MM.1S (cell line): ENCODE measurements at regions not wholly inside any gene's neighbourhood (a gene's known extent, or its start where the extent isn't known, plus 50 kb on each side); places are given as distances from the start of the nearest gene placed in this dataset.

Source experiments
- DNase-seq: peaks from one replicate; pipeline ENCODE4 v3.0.0-alpha.2; 2015
- H2AFZ ChIP-seq: fragments of 300-600 bp; sonication (generic); 2 replicates; pipeline ENCODE4 v1.6.0; 2016; ENCODE audit warnings: antibody characterized with exemption, low read length
- H3F3A ChIP-seq: fragments of 300-600 bp; sonication (generic); 2 replicates; pipeline ENCODE4 v1.6.1; 2016; ENCODE audit warnings: mild to moderate bottlenecking, antibody characterized with exemption, low read length, moderate library complexity, mixed read lengths; ENCODE audit not compliant: insufficient read depth
- H3K27ac ChIP-seq: fragments of 300-600 bp; sonication (generic); 2 replicates; pipeline ENCODE4 v1.5.1; 2016; ENCODE audit warnings: mild to moderate bottlenecking, low read length
- H3K27me3 ChIP-seq: fragments of 300-600 bp; sonication (generic); replicated peaks from 2 replicates; pipeline ENCODE4 v1.6.0; 2016; ENCODE audit warnings: low read length; ENCODE audit not compliant: insufficient read depth
- H3K36me3 ChIP-seq: fragments of 300-600 bp; sonication (generic); replicated peaks from 2 replicates; pipeline ENCODE4 v1.6.1; 2016; ENCODE audit warnings: mild to moderate bottlenecking, low read length, mixed read lengths; ENCODE audit not compliant: insufficient read depth
- H3K4me1 ChIP-seq: fragments of 300-600 bp; sonication (generic); 2 replicates; pipeline ENCODE4 v1.6.1; 2016; ENCODE audit warnings: low read length, mixed read lengths
- H3K4me2 ChIP-seq: fragments of 300-600 bp; sonication (generic); 2 replicates; pipeline ENCODE4 v1.6.0; 2016; ENCODE audit warnings: low read depth, low read length
- H3K4me3 ChIP-seq: fragments of 300-600 bp; sonication (generic); 2 replicates; pipeline ENCODE4 v1.5.1; 2016; ENCODE audit warnings: low read length, mixed read lengths
- H3K79me2 ChIP-seq: fragments of 300-600 bp; sonication (generic); 2 replicates; pipeline ENCODE4 v1.6.1; 2016; ENCODE audit warnings: mixed run types, low read length, mixed read lengths
- H3K9ac ChIP-seq: fragments of 300-600 bp; sonication (generic); 2 replicates; pipeline ENCODE4 v1.6.1; 2016; ENCODE audit warnings: low read length, mixed read lengths
- H3K9me2 ChIP-seq: fragments of 300-600 bp; sonication (generic); replicated peaks from 2 replicates; pipeline ENCODE4 v1.6.1; 2016; ENCODE audit warnings: mild to moderate bottlenecking, low read length, mixed read lengths; ENCODE audit not compliant: insufficient read depth
- H3K9me3 ChIP-seq: fragments of 300-600 bp; sonication (generic); replicated peaks from 2 replicates; pipeline ENCODE4 v1.6.1; 2016; ENCODE audit warnings: mild to moderate bottlenecking, low read length, mixed read lengths; ENCODE audit not compliant: insufficient read depth
- H4K20me1 ChIP-seq: fragments of 300-600 bp; sonication (generic); 2 replicates; pipeline ENCODE4 v1.6.1; 2016; ENCODE audit warnings: mild to moderate bottlenecking, low read length, moderate library complexity, mixed read lengths; ENCODE audit not compliant: insufficient read depth
- CTCF ChIP-seq: fragments of 300-600 bp; sonication (generic); IDR thresholded peaks from 2 replicates; pipeline ENCODE4 v1.5.1; 2016; ENCODE audit warnings: antibody characterized with exemption, low read length, mixed read lengths
- EZH2 ChIP-seq: fragments of 300-600 bp; sonication (generic); optimal IDR thresholded peaks from 2 replicates; pipeline ENCODE3; 2017; ENCODE audit warnings: low read depth, mild to moderate bottlenecking, antibody characterized with exemption, low read length, mixed read lengths
- EZH2phosphoT487 ChIP-seq: fragments of 300-600 bp; sonication (generic); IDR thresholded peaks from 2 replicates; pipeline ENCODE4 v1.6.1; 2018; ENCODE audit warnings: antibody characterized with exemption, low read length

- Histone ChIP-seq H3K27ac (no peak overlapping the region), H3K27me3 (peaks cover 82% of the 10 kb centered on the region), H3K4me2 (no peak overlapping the region), H3K9me2 (no peaks in the 10 kb centered on the region), H3F3A (no peaks in the 10 kb centered on the region), H4K20me1 (no peaks in the 10 kb centered on the region), H2AFZ (no peak overlapping the region), H3K9ac (no peak overlapping the region), H3K4me3 (no peak overlapping the region), H3K36me3 (no peaks in the 10 kb centered on the region), H3K4me1 (no peaks in the 10 kb centered on the region), H3K79me2 (no peaks in the 10 kb centered on the region), H3K9me3 (no peaks in the 10 kb centered on the region)
- no peak for DNase-seq
- TF ChIP-seq EZH2 (no peak), EZH2phosphoT487 (no peak), CTCF (no peak)
Measured at GRCh38 chr9:135254176-135255032, 166.9 kb downstream of the OLFM1 start.

GRCh38 chr9:135255033-135255840 lies 167.8 kb downstream of the OLFM1 start:
- H3K4me1 ChIP-seq = no peaks in the 10 kb centered on the region
- no peak overlapping the region for H3K9ac ChIP-seq
- H3F3A ChIP-seq = no peaks in the 10 kb centered on the region
- no peaks in the 10 kb centered on the region for H3K9me2 ChIP-seq
- H3K79me2 ChIP-seq = no peaks in the 10 kb centered on the region
- H3K36me3 ChIP-seq = no peaks in the 10 kb centered on the region
- no peak overlapping the region for H2AFZ ChIP-seq
- no peak overlapping the region for H3K27ac ChIP-seq
- DNase-seq = no peak
- peaks cover 81% of the 10 kb centered on the region for H3K27me3 ChIP-seq
- no peaks in the 10 kb centered on the region for H3K9me3 ChIP-seq
- no peak overlapping the region for H3K4me3 ChIP-seq
- no peaks in the 10 kb centered on the region for H4K20me1 ChIP-seq
- no peak for TF ChIP-seq EZH2
- no peak for TF ChIP-seq EZH2phosphoT487
- no peak for TF ChIP-seq CTCF
- no peak overlapping the region for H3K4me2 ChIP-seq

- peaks cover 84% of the 10 kb centered on the region for H3K27me3 ChIP-seq
- no peaks in the 10 kb centered on the region for H4K20me1 ChIP-seq
- H3K4me1 ChIP-seq = no peaks in the 10 kb centered on the region
- no peaks in the 10 kb centered on the region for H3K9me2 ChIP-seq
- H3K9ac ChIP-seq = no peak overlapping the region
- H3F3A ChIP-seq = no peaks in the 10 kb centered on the region
- H2AFZ ChIP-seq = no peak overlapping the region
- no peaks in the 10 kb centered on the region for H3K79me2 ChIP-seq
- no peaks in the 10 kb centered on the region for H3K36me3 ChIP-seq
- H3K9me3 ChIP-seq = no peaks in the 10 kb centered on the region
- H3K4me3 ChIP-seq = no peak overlapping the region
- TF ChIP-seq CTCF (no peak), EZH2 (no peak), EZH2phosphoT487 (no peak)
- H3K27ac ChIP-seq = no peak overlapping the region
- no peak overlapping the region for H3K4me2 ChIP-seq
- DNase-seq = no peak
Measured at GRCh38 chr9:135255841-135256580, 168.5 kb downstream of the OLFM1 start.
